ENCODE measurements at regions not wholly inside any gene's neighbourhood (a gene's known extent, or its start where the extent isn't known, plus 50 kb on each side); places are given as distances from the start of the nearest gene placed in this dataset.

DNA sequence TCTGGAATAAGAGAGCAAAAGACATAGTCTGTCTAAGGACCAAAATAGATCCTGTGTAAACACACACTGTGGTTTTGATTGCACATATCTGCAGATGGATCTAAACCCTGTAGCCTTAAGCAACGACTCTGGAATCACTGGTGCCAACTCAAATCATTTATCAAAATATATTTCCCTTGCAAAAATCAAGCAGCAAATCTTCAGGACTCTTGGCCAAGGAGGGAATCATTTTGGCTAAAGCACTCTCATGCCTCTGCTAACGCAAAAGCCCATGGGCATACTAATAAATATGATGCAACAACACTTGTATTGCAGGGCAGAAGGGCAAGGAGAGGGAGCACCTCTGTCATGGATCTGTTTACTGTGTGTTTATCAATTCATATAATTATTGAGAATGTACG lies 155.4 kb upstream of the DUSP10 start:
- POLR2A ChIA-PET = no interaction called here
- no peak for DNase-seq (ENCODE audit: extremely low spot score)
- no peak for TF ChIP-seq CTBP1 (IDR thresholded peaks at IDR 0.05; ENCODE audit: borderline replicate concordance)
- no peak for TF ChIP-seq NFRKB (IDR thresholded peaks at IDR 0.05)
- TF ChIP-seq SUZ12 (IDR thresholded peaks at IDR 0.05) = no peak
- no peak for TF ChIP-seq ELF4 (IDR thresholded peaks at IDR 0.05)
- CTCF ChIA-PET = no interaction called here

DNA sequence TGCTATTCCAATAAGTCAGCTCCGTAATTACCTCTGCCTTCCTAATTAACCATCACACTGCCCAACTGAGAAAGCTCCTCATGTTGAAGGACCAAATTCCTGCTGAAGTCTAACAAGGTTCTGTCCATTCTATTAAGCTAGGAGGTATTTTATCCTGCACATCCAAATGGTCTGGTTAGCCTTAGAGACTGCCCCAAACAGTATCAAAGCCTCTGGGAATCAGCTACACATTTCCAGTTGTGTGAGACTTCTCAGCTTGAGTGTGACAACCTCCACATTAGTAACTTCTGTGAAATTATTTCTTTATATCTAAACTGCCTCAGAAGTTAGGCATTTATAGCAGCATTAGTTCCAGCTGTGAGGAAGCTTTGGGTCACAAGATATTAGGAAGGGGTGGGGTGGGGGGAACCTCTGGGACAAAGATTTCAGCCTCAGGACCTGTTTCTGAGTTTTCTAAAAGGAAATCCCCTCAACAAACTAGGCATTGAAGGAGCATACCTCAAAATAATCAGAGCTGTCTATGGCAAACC lies 150.5 kb upstream of the DUSP10 start:
- ChIA-PET POLR2A (no interaction called here), CTCF (interaction anchor here (0.6 kb wide), 1 partner anchor 380 kb away, joined by 3 read pairs; no protein-coding TSS in a partner anchor)
- no peak for DNase-seq (ENCODE audit: extremely low spot score)
- TF ChIP-seq ZNF384 (IDR thresholded peaks at IDR 0.05) (no peak), FOXM1 (IDR thresholded peaks at IDR 0.05; ENCODE audit: borderline replicate concordance) (no peak), L3MBTL2 (conservative IDR thresholded peaks at IDR 0.05) (no peak), ELF4 (IDR thresholded peaks at IDR 0.05) (no peak), LEF1 (IDR thresholded peaks at IDR 0.05; ENCODE audit: borderline replicate concordance) (no peak)
- TF ChIP-seq, protein P1, sequence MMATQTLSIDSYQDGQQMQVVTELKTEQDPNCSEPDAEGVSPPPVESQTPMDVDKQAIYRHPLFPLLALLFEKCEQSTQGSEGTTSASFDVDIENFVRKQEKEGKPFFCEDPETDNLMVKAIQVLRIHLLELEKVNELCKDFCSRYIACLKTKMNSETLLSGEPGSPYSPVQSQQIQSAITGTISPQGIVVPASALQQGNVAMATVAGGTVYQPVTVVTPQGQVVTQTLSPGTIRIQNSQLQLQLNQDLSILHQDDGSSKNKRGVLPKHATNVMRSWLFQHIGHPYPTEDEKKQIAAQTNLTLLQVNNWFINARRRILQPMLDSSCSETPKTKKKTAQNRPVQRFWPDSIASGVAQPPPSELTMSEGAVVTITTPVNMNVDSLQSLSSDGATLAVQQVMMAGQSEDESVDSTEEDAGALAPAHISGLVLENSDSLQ (IDR thresholded peaks at IDR 0.05) = no peak

DNA sequence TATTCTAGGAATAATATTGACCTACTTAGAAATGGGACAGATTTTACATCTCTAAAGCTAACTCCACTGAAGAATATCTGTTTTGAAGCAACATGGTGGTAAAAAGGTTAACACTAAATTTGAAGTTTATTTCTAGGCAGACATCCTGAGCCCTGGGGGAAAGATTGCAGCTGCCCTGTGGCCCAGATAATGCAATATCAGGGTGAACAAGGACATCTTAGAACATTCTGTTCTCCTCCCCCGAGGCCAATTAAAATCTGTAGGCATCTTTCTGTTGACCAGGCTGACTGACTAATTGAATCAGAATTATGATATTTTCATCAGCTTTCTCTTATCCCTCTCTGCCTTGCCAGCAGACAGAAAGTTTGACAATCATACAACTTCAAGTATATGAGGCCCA lies 149.8 kb upstream of the DUSP10 start:
- ChIA-PET CTCF (no interaction called here), POLR2A (no interaction called here)
- no peak for DNase-seq (ENCODE audit: extremely low spot score)
- TF ChIP-seq SUZ12 (IDR thresholded peaks at IDR 0.05) = no peak
- no peak for TF ChIP-seq TARDBP (IDR thresholded peaks at IDR 0.05)
- TF ChIP-seq HDGF (IDR thresholded peaks at IDR 0.05; ENCODE audit: borderline replicate concordance) = no peak
- TF ChIP-seq FOXM1 (IDR thresholded peaks at IDR 0.05; ENCODE audit: borderline replicate concordance) = no peak
- no peak for TF ChIP-seq LEF1 (IDR thresholded peaks at IDR 0.05; ENCODE audit: borderline replicate concordance)
- no peak for TF ChIP-seq ZNF384 (IDR thresholded peaks at IDR 0.05)
- no peak for TF ChIP-seq L3MBTL2 (conservative IDR thresholded peaks at IDR 0.05)
- TF ChIP-seq NFRKB (IDR thresholded peaks at IDR 0.05) = no peak
- TF ChIP-seq SP1 (IDR thresholded peaks at IDR 0.05) = no peak

DNA sequence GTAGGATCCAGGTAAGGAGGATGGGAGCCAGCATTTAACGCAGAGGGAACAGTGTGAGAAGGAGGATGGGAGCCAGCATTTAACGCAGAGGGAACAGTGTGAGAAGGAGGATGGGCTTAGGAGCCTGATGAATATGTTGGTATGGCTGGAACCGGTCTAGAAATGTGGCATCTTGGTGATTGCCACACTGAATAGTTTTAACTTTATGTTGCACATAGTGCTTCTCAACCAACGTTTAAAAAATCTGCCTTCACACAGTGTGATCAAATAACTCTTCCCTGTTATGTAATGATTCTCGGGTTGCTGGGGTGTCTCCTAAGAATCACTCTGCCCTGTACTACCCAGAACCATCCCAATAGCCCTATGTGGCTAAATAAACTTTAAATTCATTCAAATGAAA lies 146.9 kb upstream of the DUSP10 start:
- ChIA-PET POLR2A (no interaction called here), CTCF (no interaction called here)
- no peak for DNase-seq (ENCODE audit: extremely low spot score)
- TF ChIP-seq CTBP1 (IDR thresholded peaks at IDR 0.05; ENCODE audit: borderline replicate concordance) = no peak
- no peak for TF ChIP-seq SP1 (IDR thresholded peaks at IDR 0.05)
- TF ChIP-seq SUZ12 (IDR thresholded peaks at IDR 0.05) = no peak

DNA sequence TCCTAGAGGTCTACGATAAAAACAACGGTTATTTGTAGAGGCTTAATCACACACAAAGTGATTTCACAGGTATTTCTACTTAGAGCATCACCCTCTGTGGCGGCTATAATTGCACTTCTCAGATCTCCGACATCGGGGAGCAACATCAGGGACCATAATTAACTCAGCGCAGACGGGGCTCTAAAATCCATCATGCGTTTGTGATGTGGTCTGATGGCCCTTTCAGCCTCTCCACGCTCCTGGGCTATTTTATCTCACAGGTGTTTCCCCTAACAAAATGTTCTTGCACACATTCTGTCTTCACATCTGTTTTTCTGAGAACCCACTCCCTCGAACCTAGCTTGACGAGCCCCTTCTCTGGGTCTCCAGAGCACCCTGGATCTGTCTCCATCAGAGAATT lies 146.3 kb upstream of the DUSP10 start:
- POLR2A ChIA-PET = no interaction called here

DNA sequence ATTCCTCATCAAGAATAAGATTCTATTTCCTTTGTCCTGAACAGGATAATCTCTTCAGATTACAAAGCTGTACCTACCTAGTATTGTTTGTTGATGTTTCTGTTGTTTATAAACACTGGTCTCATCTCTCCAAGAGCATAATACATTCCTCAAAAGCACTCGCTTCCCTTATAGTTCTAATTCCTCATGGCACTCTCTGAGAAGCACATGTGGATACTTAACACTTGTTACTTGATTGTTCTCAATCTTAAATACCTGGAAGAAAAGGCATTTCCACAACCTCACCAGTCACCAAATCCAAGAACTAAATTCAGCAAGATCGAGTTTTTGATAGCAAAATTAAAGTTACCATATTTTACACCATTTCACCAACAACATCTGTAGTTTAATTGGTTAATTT lies 145.9 kb upstream of the DUSP10 start:
- DNase-seq (ENCODE audit: extremely low spot score) = no peak
- CTCF ChIA-PET = interaction anchor here (0.6 kb wide), 1 partner anchor 14 kb away, joined by 3 read pairs; no protein-coding TSS in a partner anchor
- POLR2A ChIA-PET = no interaction called here
- TF ChIP-seq CTBP1 (IDR thresholded peaks at IDR 0.05; ENCODE audit: borderline replicate concordance) = no peak

More for the DNA sequence above, 146.3 kb upstream of the DUSP10 start:
- CTCF ChIA-PET = no interaction called here
- no peak for DNase-seq (ENCODE audit: extremely low spot score)
- TF ChIP-seq ARNT (IDR thresholded peaks at IDR 0.05) (no peak), HDGF (IDR thresholded peaks at IDR 0.05; ENCODE audit: borderline replicate concordance) (no peak), L3MBTL2 (conservative IDR thresholded peaks at IDR 0.05) (no peak), SUZ12 (IDR thresholded peaks at IDR 0.05) (no peak), FOXA1 (IDR thresholded peaks at IDR 0.05) (no peak), NFRKB (IDR thresholded peaks at IDR 0.05) (no peak), LEF1 (IDR thresholded peaks at IDR 0.05; ENCODE audit: borderline replicate concordance) (no peak), FOXK2 (IDR thresholded peaks at IDR 0.05) (no peak)

DNA sequence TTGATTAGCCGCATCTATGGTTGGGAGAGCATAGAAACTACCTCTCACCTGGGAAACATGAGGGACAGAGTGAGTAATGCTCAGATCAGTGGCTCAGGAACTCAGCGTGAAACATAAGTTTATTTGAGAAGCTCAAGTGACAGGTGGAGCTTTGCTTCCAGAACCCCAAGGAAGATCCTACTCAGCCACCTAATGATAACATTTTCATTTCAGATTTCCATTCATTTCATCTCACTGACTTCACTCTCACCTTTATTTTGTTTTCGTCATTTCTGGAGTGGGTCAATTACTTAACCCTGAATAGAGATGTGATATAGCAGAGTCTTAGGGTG lies 145.5 kb upstream of the DUSP10 start:
- no peak for DNase-seq (ENCODE audit: extremely low spot score)
- POLR2A ChIA-PET = no interaction called here
- CTCF ChIA-PET = interaction anchor here (0.6 kb wide), 1 partner anchor 14 kb away, joined by 3 read pairs; no protein-coding TSS in a partner anchor
- TF ChIP-seq TARDBP (IDR thresholded peaks at IDR 0.05) = no peak
- TF ChIP-seq, protein P1 (IDR thresholded peaks at IDR 0.05) = no peak
- no peak for TF ChIP-seq SUZ12 (IDR thresholded peaks at IDR 0.05)
- TF ChIP-seq FOXA1 (IDR thresholded peaks at IDR 0.05) = no peak
- no peak for TF ChIP-seq ZNF384 (IDR thresholded peaks at IDR 0.05)
- no peak for TF ChIP-seq SP1 (IDR thresholded peaks at IDR 0.05)

DNA sequence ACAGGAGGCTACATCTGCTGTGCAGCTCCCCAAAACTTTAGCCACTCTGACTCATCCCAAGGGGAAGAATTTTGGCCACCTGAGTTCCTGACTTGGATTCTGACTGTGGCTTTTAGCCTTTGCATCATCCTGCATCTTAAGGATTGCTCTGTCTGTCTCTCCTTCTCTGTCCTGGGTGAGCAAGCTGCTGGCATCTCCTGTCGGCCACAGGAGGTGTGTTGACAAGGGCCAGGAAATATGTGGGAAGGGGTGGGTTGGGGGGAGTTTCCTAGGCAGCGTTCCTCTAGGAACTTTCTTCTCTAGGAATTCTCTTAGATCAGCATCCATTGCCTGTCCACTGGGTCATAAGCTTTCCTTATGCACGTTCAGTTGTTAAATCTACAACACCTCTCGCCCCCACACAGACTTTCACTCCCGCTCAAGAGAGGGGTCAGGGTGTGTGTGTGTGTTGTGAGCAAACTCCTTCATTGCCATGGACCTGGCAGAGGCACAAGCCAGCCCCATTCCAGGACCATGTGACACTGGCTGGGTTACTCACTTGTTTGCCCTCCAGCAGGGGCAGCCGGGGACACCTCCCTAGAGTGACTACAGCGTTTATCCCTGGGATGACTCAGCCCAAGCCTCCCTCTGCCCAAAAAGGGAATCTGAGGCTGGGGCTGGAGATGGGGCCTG lies 145.0 kb upstream of the DUSP10 start:
- DNase-seq (ENCODE audit: extremely low spot score) = peak; percentile 37
- TF ChIP-seq NFRKB (IDR thresholded peaks at IDR 0.05) = no peak
- TF ChIP-seq L3MBTL2 (conservative IDR thresholded peaks at IDR 0.05) = no peak
- no peak for TF ChIP-seq ELF4 (IDR thresholded peaks at IDR 0.05)
- no peak for TF ChIP-seq LEF1 (IDR thresholded peaks at IDR 0.05; ENCODE audit: borderline replicate concordance)
- TF ChIP-seq CTBP1 (IDR thresholded peaks at IDR 0.05; ENCODE audit: borderline replicate concordance) = no peak
- no peak for TF ChIP-seq FOXA1 (IDR thresholded peaks at IDR 0.05)
- TF ChIP-seq, protein P1 (IDR thresholded peaks at IDR 0.05) = no peak
- no peak for TF ChIP-seq SP1 (IDR thresholded peaks at IDR 0.05)
- TF ChIP-seq FOXM1 (IDR thresholded peaks at IDR 0.05; ENCODE audit: borderline replicate concordance) = no peak
- no peak for TF ChIP-seq TARDBP (IDR thresholded peaks at IDR 0.05)
- TF ChIP-seq FOXK2 (IDR thresholded peaks at IDR 0.05) = no peak
- TF ChIP-seq BHLHE40 (IDR thresholded peaks at IDR 0.05; ENCODE audit: borderline replicate concordance) = no peak
- no peak for TF ChIP-seq SUZ12 (IDR thresholded peaks at IDR 0.05)
- no peak for TF ChIP-seq HDGF (IDR thresholded peaks at IDR 0.05; ENCODE audit: borderline replicate concordance)
- TF ChIP-seq ARNT (IDR thresholded peaks at IDR 0.05) = no peak
- no peak for TF ChIP-seq ZNF384 (IDR thresholded peaks at IDR 0.05)
- CTCF ChIA-PET = interaction anchor here (0.6 kb wide), 1 partner anchor 13 kb away, joined by 3 read pairs; no protein-coding TSS in a partner anchor
- POLR2A ChIA-PET = no interaction called here
